NCI-H510A (cell line): ENCODE measurements at regions not wholly inside any gene's neighbourhood (a gene's known extent, or its start where the extent isn't known, plus 50 kb on each side); places are given as distances from the start of the nearest gene placed in this dataset.
"Not testable (repeated sequence)": the region's sequence is repeated elsewhere in the genome, so short reads cannot be mapped to it uniquely, and the experiment has no call there.

Experiments used
- DNase-seq: peaks from one replicate; lab custom pipeline; 2025; lab: John Stamatoyannopoulos, UW

DNA sequence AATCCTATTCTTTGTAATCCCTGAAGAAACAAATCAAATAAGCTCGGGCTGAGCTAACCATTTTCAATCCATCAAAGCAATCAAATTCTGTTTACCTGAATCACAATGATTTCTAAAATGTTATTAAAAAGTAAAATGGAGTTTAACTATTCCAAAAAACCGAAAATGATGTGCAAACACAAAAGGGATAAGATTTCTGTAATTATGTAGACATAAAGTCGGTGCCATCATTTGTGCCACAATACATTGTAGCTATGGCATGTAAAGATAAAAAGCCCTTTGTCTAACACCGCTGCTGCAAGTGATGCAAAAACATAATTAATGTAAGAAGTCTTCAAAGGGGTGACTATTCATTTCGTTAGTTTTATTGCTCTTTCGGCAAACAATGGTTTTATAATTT, 125.1 kb upstream of the FAM204A start:
- DNase-seq = no peak

DNA sequence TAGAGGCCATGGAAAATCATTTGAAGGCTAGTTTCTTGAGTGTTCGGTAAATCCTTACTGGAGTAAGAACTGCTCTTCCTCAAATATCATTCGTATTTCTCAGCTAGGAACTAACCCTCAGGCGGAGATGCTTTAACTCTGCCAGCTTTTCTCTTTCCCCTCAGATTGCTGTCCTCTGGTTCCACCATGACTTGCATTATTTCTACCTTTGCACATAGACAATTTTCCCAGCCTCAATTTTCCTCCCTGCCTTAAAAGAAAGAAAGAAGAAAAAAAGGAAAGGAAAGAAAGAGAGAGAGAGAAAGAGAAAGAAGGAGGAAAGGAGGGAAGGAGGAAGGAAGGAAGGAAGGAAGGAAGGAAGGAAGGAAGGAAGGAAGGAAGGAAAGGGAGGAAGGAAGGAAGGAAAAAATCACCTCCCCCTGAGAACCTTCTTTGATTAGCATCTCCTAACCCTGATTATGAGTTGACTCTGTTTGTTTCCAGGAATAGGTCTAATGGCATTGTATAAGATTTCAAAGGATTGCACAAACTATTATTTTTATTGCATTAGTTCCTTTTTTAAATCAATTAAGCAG, 123.3 kb upstream of the FAM204A start:
- no peak for DNase-seq

DNA sequence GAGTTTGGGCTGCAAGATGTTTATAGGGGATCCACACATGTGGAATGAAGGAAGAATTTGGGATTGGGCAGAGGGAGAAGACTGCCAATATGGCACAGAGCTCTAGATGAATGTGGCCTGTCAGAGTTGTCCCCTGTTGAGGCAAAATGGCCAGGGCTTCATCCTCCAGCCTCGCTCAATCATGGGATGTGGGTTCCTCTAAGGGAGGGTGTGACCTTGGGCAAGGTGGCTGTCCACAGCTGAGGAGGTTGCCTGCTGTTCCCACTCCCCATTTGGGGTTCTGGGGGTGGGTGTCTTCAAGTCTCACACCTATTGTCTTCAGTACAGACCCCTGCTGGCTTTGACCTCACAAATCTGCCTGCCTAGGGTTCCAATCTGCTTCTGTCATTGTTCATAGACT, 121.6 kb upstream of the FAM204A start:
- no peak for DNase-seq

DNA sequence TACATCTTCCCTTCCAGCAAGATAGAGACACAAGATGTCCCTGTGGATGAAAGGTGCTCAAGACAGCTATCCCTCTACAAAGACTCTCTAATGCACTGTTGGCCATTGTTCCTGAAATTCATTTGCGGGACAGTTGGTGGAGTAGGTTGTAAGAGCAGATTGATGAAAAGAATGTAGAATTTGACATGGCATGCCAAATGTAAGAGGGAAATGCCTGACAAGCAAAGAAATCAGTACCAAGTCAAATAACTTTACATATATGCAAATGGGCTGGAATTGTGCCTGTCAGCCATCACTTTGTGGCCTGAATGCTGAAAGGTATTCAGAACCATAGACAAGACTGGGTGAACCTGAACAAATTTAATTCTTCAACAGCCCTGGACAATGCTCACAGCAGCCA, 120.3 kb upstream of the FAM204A start:
- no peak for DNase-seq

DNA sequence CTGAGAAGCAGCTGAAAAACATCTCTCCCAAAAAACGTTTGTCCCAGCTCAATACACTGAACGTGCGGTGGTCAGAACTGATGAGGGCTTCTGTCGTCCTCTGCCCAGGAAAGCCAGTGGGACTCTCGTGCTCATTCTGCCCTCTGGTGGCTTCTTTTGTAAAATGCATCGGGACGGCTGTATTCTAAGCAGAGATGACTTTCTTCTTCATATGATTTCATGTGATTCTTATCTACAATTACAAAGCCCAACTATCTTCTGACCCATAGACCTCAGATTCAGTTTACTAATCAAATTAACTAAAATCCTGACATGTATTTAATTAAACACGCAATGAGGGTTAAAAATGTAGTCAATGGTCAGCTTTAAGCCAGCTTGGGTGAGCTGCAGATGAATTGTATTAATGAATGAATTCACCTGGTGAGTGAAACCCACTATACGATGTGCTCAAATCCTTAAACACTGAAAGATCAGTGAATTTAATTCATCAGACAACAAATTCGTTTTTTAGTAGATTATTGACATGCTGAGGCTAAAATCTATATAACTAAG, 117.6 kb upstream of the FAM204A start:
- DNase-seq = peak; percentile 2

DNA sequence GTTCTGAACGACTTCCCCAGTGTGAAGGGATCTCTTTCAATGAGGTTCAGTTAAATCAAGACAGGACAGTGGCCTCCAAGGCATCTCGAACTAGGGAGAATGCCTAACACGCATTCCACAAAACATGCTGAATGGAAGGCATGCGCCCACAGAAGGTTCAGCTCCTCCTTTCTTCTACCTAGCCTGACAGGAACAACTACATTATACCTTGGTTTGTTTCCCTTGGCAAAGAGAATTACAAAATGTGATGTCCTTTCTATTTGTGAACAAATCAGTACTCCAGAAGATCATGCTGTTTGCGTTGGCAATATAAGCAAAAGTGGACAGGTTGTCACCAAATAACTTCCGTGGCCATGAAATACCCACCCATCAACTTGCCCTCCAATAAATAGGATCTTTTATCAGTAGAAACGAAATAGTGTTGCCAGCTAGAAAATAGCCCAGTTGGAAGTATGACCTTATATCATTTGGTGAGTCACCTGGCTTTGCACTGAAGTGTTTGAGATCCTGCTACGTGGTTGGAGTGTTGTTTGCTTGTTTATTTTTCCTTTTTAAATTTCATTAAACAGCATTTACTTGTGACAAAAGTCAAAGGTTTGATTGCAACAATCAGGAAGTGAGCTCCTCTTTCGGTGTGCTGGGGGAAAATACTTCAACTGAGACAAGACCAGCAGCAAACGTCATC, 117.0 kb upstream of the FAM204A start:
- no peak for DNase-seq

DNA sequence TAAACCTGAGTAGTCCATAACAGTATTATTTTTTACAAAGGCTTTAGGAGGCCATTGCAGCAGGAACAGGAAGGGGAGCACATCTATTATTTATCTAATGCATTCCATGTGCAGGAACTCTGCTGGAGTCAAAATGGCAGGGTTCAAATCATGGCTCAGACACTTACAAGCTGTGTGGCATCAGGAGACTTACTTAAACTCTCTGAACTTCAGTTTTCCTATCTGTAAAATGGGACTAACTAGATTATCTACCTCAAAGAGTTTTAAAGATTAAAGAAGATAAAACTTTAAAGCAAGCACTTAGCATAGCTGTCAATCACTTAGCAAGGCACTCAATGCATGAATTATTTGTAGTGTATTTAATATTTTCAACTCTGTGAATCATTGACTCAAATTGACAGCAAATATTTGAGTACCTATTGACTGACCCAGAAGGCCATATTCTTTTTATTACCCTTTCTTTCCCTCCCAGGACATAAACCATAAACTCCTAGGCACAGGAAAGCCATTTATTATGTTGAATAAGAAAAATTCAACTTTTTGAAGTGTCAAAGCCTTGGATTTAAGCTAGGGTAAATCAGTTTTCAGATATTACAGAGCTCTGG, 115.8 kb upstream of the FAM204A start:
- no peak for DNase-seq

DNA sequence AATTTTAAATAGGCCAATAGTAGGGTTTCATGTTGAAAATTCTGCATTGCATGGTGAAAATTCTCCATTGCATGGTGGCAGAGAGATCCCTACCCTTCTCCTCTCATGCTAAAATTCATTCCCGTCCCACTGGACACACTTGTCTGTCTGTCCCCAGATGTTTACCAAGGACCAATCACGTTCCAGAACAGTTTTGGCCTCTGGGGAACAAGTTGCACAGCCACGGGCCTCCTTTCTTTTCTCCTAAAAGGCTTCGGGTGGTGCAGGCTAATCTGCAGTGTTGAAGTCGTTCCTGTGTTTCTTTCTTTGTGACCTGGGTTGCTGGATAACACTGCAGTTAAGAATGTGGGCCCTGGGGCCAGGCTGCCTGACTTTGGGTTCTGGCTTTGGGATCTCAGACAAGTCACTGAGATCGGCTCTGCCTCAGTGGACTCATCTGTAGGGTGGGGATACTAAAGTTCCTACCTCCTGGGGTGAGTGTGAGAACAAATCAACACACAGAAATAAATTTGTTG, 113.1 kb upstream of the FAM204A start:
- DNase-seq = no peak

DNA sequence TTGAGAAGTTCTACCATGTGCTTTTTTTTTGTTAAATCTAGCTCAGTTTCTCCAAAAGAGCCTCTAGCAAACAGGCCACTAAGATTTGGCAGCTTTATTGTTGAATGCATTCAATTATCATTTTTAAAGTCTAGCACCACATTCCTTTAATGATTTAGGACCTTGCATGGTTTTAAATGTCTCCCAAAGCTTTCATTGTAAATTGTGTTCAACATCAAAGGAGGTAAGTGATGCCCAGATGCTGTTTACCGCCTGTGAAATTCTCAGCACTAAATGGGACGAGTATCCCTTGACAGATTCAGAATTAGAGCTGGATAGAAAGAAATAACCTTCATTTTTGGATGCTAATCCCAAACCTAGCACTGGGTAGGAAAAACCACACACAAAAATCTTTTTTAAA, 112.1 kb upstream of the FAM204A start:
- DNase-seq = no peak

DNA sequence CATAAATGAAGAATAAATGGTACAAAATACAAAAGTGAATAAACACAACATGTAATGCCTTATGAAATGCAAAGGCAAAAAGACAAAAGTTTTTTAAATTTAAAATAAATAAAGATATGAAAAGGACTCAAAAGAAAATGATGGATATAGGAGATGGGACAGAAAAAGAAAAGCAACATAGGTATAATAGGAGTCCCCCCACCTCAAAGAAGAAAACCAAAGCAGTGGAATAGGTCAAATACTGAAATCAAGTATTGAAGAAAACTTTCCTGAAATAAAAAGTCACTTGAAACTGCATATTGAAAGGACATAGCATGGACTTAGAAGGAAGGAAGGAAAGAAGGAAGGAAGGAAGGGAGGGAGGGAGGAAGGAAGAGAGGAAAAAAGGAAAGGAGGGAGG, 110.0 kb upstream of the FAM204A start:
- no peak for DNase-seq

DNA sequence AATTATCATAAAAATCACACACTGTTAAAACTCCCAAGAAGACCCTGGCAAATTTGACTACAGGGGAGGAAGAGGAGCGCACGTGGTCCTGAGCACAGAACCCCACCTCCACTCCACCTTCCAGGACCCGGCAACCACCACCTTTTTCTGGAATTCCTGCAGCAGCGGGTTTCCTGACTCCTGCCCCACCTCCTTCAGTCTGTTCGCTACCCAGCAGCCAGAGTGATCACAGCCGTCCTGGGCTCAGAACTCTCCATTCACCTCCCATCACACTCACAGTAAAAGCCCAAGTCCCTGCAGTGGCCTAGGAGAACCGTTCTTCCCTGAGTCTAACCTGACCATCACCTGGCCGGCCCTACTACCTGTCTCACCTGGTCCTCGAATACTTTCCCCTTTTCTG, 107.4 kb upstream of the FAM204A start:
- no peak for DNase-seq

DNA sequence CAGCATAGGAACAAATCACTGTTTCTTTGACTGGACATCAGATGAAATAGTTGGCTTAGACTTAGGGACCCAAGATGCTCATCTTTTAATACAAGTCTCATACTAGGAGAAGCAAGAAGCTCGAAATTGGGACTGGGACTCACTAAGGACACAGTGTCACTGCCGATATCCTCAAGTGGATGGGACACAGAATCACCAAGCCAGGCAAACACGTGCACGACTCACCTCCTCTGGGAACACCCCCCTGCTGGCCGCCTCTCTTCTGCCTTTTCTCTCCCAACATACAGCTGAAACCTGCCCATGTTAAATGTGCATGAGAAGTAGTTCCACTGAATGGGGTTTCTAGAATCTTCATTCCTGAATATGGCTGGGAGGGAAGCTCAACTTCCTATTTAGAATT, 106.6 kb upstream of the FAM204A start:
- DNase-seq = no peak

DNA sequence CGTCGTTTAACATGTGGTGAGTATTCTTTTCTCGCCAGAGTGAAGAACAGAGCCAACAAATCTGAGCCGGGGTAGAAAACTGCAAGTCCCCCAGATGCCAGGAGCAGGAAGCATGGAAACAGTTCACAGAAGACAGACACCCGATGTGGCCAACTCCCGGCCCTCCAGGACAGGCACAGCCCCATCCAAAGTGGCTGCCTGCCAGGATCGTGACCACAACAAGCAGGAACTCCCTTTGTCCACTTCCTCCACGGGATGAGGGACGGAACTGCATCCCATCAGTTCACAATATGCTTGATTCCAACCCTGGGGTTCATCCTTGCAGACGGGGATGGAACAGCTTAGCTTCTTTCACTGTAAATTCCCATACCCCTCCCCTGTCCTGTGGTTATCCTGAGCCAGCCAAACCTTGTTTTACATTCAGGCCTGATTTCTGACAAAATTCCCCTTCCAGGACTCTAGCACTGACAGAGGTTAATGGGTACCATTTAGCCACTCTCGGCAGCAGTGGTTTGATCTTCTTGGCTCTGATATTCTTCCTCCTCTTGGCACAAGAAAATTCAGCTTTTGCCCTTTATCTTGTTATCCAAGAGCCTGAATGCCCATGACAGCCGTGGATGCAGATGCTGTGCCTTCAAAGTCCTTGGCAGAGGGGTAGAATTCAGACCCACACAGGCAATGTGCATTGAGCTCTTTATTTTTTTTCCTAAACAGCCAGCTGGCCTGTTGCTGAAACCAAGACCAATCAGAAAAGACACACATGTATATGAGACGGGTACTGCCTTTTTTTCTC, 105.5 kb upstream of the FAM204A start:
- DNase-seq = no peak

DNA sequence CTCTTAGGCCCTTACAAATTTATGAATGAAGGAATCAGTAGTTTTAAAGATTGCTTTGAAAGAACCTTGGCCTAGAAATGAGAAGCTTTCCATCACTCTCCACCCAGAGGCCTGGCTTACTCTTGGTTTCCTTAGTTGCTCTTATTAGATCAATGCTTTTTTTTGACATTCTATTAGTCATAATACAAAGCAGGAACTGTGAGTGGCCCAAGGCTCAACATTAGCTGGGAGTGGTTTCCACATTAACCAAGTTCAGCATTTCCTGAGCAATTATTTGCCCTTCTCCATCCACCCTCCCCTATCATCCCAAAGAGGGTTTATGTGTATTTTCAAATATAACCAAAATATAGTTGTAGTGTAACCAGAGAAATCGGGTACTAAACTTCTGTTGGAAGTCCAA, 103.4 kb upstream of the FAM204A start:
- DNase-seq = no peak

DNA sequence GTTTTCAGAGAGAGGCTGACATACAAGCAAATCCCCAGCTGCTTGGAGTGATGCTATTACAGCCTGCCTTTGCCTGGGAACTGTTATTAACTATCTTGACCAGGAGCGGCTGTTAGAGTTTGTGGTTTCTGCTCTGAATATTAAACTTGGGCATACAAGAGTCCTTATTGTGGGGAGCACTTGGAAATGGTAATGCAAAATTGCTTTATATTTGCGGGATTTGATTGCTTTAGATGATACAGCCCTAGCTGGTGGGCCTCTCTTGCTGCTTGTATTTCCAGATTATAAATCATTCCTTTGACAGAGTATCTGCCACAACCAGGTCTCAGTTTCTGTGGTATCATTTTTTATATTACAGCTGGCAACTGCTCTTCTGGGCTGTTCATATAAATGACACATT, 101.9 kb upstream of the FAM204A start:
- no peak for DNase-seq

DNA sequence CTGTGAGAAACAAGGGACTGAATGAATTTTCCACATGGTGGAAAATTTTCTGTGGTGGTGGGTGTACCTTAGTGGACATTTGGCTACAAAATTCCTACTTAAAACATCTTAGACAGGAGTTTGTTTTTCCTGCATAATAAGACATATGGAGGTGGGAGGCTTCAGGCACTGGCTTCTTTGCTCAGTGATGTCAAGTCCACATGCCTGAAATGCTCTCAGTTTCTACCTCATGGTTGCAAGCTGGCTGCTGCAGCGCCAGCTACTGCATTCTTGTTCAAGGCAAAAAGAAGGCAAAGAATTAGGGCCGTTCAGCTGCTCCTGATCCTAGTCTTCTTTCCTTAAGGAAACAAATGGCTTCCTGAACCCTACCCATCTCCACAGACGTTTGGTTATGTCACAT, 99.9 kb upstream of the FAM204A start:
- DNase-seq = no peak

DNA sequence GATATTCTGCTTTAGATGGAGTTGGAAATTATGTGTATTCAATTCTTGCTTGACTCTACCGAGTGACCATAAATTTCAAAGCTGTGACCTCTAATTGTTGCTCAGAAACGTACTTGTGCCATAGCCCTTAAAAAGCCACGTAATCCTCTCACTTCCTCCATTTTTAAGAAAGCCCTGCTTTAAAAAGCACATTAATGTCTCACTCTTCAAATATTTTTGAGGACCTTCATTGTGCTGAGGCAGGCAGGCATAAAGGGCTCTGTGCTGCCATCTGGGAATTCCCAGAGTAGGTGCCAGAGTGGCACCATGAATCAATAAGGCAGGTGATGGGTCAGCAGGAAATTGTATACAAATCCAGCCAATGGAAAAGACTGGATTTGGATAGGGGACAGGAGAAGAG, 97.7 kb upstream of the FAM204A start:
- DNase-seq = no peak

DNA sequence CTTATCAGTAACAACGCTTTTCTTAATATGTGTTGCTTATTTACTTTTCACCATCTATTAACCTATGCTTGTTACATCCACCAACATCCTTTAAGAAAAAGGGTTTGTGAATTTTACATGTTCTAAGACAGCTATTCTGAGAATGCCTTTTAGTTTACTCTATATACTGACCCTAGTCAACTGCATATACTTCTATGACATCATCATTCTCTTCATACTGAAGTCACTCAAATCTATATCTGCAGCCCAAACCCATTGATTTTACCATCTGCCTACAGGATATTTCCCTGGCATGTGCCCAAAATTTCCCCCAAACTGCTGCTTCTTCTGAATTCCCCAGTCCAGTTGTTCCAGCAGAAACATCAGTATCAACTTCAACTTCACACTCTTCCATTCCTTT, 94.6 kb upstream of the FAM204A start:
- no peak for DNase-seq

DNA sequence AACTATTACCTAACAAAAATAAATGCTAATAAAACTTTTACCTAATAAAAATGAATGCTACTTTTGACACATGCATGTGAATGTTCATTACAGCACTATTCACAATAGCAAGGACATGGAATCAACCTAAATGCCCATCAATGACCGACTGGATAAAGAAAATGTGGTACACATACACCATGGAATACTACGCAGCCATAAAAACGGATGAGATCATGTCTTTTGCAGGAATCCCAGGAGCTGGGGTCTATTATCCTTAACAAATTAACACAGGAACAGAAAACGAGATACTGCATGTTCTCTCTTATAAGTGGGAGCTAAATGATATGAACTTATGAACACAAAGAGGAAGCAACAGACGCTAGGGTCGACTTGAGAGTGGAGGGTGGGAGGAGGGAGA, 88.1 kb upstream of the FAM204A start:
- no peak for DNase-seq

DNA sequence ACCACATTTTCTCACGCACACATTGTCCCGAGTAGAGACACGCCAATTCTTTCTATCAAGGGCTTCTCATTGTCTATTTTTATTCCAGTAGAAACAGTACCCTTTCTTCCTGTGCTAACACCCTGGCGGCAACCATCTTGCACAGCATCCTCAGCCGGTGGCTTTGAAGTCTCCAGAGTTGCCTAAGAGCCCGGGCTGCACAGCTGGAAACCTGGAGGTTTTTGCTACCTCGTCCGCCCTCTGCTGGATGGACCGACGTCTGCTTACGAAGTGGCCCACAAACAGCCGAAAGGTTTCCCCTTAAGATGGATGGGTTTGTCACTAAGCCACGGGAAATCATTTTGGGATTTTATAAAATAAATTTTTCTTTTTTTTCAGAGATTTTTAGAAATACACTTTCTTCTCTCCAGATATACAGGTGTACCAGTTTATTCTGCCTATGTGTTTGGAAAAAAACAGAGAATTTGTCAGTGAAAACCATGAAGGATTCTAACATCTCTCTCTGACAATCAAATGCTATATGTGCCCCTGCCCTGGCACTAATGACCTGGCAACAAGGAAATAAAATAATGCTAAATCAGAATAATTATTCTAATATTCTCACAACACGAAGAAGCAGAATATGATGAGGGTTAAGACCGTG, 81.8 kb upstream of the FAM204A start:
- peak; percentile 66 for DNase-seq

DNA sequence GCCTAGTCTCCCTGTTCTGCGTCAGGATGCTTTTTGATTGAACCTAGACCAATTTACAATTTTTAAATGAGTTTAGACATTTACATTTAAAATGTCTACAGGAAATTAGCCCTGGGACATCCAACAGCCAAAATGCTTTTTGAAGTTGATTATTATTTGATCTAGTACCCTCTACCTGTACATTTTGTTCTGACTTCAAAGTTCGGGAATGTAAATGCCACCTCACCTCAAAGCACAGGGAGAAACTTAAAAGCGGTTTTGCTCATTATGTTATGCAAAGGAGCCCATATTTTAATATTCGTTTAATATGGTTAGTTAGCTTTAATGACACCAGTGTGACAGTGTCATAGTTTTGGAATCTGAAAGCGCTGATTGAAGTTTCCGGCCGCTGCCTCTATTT, 80.1 kb upstream of the FAM204A start:
- DNase-seq = no peak

DNA sequence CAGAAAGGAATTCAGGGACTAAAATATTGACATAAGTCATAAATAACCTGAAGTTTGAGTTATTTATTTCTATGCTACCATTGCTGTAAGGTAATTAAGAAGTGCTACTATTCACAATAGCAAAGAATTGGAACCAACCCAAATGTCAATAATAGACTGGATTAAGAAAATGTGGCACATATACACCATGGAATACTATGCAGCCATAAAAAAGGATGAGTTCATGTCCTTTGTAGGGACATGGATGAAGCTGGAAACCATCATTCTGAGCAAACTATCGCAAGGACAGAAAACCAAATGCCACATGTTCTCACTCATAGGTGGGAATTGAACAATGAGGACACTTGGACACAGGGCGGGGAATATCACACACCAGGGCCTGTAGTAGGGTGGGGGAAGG, 77.9 kb upstream of the FAM204A start:
- not testable (repeated sequence) for DNase-seq
